Fibroblast of skin of back (primary cell): ENCODE measurements at regions not wholly inside any gene's neighbourhood (a gene's known extent, or its start where the extent isn't known, plus 50 kb on each side); places are given as distances from the start of the nearest gene placed in this dataset.

Experiments
- DNase-seq: peaks from one replicate; pipeline ENCODE4 v3.0.0-alpha.2; 2013

- DNase-seq = no peak
Measured at GRCh38 chr4:163892417-163892816, 397.9 kb downstream of the TMA16 start.

GRCh38 chr4:163895378-163896005 is 401.0 kb downstream of the TMA16 start:
- no peak for DNase-seq

GRCh38 chr4:163901319-163901718 is 406.8 kb downstream of the TMA16 start:
- DNase-seq = no peak

DNA sequence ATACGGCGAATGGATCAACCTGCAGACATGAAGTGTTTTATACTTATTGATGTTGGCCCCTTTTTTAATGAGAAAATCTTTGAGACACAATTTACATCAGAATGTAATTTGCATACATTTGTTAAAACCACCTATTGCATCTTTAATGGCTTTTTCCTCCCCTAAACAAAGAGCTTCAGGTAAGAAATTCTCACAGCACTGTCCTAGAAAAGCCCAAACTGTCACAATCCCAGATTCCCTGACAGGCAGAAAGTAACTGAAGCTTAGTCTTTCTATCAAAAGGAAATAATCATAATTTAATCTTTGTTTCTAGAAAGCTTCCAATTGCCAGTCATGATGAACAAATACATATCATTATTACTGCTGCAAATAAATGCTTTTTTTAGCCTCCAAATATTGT is 407.9 kb downstream of the TMA16 start:
- no peak for DNase-seq

GRCh38 chr4:163911891-163912290 is 417.4 kb downstream of the TMA16 start:
- DNase-seq = no peak

GRCh38 chr4:163913571-163913970 is 419.1 kb downstream of the TMA16 start:
- DNase-seq = no peak

GRCh38 chr4:163915896-163916295 is 421.4 kb downstream of the TMA16 start:
- DNase-seq = no peak

DNA sequence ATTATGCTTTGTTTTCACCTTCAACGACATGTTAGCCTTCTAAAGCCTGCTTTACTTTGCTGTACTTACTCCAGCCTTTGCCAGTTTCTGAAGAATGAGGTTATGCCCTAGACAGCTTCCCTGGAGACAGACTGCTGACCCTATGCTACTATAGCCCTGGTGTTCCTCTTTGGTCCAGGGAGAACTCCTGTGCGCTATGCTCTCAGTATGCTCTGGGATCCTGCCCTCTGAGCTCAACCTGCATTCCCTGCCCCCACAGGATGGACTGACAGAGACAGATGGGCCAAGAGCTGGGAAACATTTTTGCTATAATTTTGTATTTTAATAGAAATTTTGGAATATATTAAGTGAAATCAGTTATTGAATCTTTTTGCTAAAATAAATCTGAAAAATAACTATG is 425.9 kb downstream of the TMA16 start:
- no peak for DNase-seq

DNA sequence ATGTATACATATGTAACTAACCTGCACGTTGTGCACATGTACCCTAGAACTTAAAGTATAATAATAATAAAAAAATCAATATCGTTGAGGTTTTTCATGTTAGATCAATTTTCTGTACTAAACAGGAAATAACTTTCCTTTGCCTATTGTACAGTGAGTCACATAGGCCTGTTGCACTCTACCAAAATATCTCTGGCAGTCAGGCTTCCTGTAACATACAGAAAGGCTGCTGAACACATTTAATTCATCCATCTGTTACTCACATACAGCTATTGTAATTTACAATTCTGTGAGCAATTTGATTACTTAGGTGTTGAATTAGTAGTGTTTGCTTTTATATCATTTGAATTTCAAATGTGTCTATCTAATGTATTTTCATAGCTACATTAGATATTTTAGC is 427.8 kb downstream of the TMA16 start:
- no peak for DNase-seq

DNA sequence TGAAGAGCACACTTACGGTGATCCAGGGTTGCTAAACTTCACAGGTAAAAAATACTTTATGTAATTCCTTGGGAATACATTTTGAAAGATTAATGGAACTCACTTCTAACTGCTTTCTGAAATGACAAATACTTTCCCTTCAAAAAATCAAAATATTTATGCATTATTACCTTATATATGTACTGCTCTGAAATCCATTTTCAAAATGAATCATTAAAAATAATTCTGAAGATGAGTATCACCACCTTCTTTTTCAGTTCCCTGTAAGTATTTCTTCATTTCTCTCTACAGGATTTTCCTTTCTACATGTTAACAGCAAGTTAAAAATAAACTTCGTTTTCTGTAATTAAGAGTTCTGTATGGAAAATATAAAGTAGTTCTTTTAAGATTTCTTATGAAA is 428.6 kb downstream of the TMA16 start:
- no peak for DNase-seq

- DNase-seq = no peak
Measured at GRCh38 chr4:163930086-163930485, 435.6 kb downstream of the TMA16 start.

- DNase-seq = no peak
Measured at GRCh38 chr4:163932504-163932903, 438.0 kb downstream of the TMA16 start.

DNA sequence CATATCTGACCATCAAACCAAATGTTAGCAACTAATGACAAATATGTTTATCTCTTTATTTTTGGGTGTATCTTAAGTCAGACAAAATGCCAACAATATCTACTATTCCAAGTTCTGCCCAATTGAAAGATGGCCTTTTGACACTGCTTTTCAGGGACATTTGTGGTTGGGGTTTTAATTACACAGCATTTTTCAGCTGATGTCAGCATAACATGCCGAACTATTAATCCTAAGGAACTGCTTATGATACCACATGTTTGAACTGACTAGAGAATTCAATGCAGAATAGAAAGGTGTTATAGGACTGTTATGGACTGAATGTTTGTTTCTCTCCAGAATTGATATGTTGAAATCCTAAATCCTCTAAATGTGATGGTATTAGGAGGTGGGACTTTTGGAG is 445.1 kb downstream of the TMA16 start:
- no peak for DNase-seq

DNA sequence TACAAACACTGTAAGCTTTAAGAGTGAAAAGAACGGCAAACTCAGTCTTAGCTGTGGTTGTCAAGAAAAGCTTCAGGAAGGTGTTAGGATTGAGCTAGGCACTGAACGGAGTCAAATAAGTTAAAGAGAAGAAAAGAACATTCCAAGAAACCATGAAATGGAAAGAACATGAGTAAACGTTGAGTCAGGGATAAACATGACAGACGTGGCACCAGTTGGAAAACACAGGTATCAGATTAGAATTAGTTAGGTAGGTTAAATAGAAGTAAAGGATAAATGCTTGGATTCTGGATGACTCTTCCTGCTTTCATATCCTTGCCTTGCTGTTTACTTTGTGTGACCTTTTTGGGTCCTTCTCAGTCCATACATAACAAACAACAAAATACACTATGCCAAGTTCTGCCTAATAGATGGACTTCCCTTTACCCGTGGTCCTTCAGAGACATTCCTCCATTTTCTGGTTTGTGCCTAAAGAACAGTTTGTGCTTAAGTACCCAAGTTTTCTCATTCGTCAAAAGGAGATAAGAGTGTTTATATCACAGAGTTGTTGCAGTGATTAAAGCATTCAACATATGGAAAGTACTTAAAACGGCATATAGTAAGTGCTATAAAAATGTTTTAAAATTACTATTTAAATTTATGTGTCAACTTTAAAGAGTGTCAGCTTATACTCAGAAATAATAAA is 446.9 kb downstream of the TMA16 start:
- DNase-seq = no peak

DNA sequence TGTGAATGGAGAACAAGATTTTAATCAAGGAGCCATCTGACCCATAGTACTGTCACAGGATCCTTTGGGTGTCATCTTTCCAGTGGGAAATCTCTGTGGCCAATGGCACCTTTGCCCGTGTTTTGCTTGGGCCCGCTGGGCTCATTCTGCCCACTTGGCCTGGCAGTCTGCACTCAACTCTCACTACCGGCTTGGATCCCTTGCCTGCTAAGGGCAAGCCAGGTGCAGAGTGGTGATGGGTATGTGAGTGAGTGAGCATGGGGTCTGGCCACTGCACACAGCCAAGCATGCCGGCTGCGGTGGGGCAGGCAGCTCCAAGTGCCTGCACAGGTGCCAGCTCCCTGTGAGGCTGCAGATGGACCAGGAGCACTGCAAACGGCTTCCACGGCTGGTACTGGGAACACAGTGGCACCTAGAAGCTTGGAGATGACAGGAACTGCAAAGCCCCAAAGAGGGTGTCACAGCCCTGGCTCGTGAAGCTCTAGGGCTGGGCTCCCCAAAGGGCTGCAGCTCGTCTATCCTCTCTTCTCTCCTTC is 454.5 kb downstream of the TMA16 start:
- no peak for DNase-seq

DNA sequence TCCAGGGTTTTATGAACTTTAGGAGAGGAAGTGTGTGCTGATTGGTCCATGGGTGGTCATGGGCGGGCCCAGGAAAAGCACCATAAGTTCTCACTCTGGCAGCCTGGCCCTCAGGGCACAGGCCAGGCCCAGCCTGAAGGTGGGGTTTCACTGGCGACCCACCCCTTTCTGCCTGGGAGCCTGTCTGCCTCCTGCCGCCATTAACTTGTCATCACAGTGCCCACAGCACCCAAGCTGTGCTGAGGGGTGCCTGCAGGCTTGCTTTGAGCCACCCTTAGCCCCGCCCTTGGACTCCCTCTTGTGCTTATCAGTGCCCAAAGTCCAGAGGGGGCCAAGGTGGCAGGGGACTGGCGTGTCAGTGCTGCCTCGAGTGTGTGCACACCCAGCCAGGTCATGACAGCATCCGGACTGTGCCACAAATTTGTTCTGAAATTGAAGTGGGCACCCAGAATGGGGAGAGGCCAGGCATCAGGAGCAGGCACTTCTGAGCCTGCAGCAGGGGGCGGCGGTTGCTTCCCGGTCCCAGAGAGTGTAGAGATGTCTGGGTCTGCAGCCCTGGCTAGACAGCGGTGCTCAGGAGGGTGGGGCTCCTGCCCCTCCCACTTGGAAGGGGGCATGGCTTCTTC is 455.6 kb downstream of the TMA16 start:
- no peak for DNase-seq

GRCh38 chr4:163955288-163955687 is 460.8 kb downstream of the TMA16 start:
- no peak for DNase-seq

DNA sequence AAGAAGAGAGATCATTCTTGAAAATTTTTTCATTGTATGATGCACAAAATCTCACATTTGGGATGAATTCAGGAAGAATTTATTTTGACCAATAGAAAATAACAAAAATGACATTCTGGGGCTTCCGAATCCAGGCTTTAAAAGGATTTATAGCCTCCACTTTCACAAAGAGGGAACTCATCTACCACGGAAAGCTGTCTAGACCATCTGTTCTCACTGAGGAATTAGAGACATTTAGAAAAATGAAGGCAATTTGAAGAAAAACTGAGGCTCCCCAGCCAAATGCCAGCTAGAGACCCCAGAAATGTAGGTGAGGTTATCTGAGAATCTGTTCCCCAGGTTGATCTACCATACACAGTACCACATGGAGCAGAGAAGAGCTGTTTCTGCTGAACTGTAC is 464.3 kb downstream of the TMA16 start:
- no peak for DNase-seq

DNA sequence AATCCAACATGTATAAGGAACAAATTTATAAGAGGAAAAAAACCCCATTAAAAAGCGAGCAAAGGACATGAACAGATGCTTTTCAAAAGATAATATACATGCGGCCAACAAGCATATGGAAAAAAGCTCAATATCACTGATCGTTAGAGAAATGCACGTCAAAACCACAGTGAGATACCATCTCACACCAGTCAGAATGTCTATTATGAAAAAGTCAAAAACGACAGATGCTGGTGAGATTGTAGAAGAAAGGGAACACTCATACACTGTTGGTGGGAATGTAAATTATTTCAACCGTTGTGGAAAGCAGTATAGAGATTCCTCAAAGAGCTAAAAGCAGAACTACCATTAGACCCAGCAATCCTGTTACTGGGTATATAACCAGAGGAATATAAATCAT is 465.4 kb downstream of the TMA16 start:
- DNase-seq = no peak

DNA sequence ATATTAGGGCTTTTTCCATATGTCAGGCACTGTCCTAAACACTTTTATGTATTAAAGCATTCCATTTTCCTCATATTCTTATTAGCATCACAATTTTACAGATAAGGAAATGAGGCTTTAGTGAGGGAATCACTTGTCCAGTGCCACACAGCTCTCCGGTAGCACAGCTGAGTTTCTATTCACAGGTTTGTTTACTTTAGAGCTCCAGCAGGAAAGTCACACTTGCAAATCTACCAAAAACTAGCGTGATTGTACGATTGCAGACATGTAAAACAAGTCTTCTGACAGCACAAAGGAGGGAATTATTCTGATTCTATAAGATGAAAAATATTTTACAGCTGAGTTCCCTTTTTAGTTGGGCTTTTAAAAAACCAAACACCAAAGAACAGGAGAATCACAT is 472.1 kb downstream of the TMA16 start:
- no peak for DNase-seq

DNA sequence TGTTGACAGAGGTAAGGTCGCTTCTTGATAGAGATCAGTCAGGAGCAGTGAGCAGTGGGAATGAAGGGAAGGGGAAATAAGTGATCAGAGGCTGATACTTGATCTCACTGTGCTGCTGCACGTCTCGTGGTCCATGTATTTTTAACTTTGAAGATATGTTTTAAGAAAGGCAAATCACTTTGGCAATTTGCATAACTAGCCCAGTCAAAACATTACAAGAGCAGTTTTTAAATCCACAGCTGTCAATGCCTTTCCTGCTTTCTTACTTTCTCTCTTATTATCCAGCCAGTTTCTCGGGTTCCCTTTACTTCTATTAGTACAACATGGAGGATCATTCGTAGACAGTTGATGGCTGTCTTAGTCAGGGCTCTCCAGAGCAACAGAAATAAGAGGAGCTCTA is 472.8 kb downstream of the TMA16 start:
- DNase-seq = no peak

- no peak for DNase-seq
Measured at GRCh38 chr4:163967710-163968109, 473.2 kb downstream of the TMA16 start.

DNA sequence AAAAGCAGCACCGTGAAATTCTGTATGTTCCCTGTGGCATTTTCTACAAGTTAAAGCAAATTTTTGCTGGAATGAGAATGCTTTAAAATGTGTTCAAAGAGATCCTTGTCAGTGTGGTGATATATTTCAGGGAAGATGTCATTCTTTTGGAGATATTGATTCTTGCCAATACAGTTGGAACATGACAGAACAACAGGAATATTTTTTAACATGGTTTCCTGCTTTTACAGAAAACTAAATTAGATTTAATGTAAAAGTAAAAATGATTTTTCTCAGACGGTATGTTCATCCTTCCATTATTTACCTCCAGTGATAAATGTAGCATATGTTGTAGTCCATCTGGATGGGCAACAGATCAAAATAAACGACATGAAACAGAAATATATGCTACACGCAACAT is 474.8 kb downstream of the TMA16 start:
- no peak for DNase-seq

GRCh38 chr4:163976588-163976987 is 482.1 kb downstream of the TMA16 start:
- DNase-seq = no peak
